ENCODE measurements at regions not wholly inside any gene's neighbourhood (a gene's known extent, or its start where the extent isn't known, plus 50 kb on each side); places are given as distances from the start of the nearest gene placed in this dataset.

GRCh38 chr10:121285406-121286196 is 312.6 kb downstream of the FGFR2 start:
- intact Hi-C loops (cut with DNase I; ENCODE audit: low total_unique reads), result no loop called here

GRCh38 chr10:121288011-121288410 is 310.2 kb downstream of the FGFR2 start:
- Histone ChIP-seq H3K9me3 (no peaks in the 10 kb centered on the region), H3K4me1 (no peaks in the 10 kb centered on the region), H3K4me3 (no peak overlapping the region), H3K27me3 (replicated peaks in 1 of 7) (peaks cover 0 to 11% (median 0%) of the 10 kb centered on the region in 7 donors), H3K36me3 (no peaks in the 10 kb centered on the region), H3K27ac (no peak overlapping the region)
- intact Hi-C loops (cut with DNase I; ENCODE audit: low total_unique reads), result no loop called here
- no peak for TF ChIP-seq CTCF (IDR thresholded peaks at IDR 0.05 in 8 of 11, conservative IDR thresholded peaks at IDR 0.05 in 3 of 11)
- TF ChIP-seq POLR2A (IDR thresholded peaks at IDR 0.05), result no peak
- no peak for TF ChIP-seq POLR2AphosphoS5 (IDR thresholded peaks at IDR 0.05)
- no peak for DNase-seq
- 61 to 70% (median 67%) methylated on average over 1 of the region's 1 CpG for WGBS, 5 donors

More at GRCh38 chr10:121285406-121286196, 312.6 kb downstream of the FGFR2 start:
- H3K9me3 ChIP-seq, result no peaks in the 10 kb centered on the region
- peaks cover 0 to 4% (median 0%) of the 10 kb centered on the region in 7 donors for H3K27me3 ChIP-seq (replicated peaks in 1 of 7)
- H3K4me1 ChIP-seq, result no peaks in the 10 kb centered on the region
- H3K36me3 ChIP-seq, result no peaks in the 10 kb centered on the region
- H3K4me3 ChIP-seq, result no peak overlapping the region
- DNase-seq, result no peak
- WGBS, 5 donors, result 64 to 86% (median 77%) methylated on average over 5 of the region's 5 CpGs
- H3K27ac ChIP-seq, result no peak overlapping the region
- no peak for TF ChIP-seq POLR2AphosphoS5 (IDR thresholded peaks at IDR 0.05)
- TF ChIP-seq POLR2A (IDR thresholded peaks at IDR 0.05), result no peak
- TF ChIP-seq CTCF (IDR thresholded peaks at IDR 0.05 in 8 of 11, conservative IDR thresholded peaks at IDR 0.05 in 3 of 11), result no peak

- no peak for TF ChIP-seq CTCF (IDR thresholded peaks at IDR 0.05 in 8 of 11, conservative IDR thresholded peaks at IDR 0.05 in 3 of 11)
- no peak for TF ChIP-seq POLR2A (IDR thresholded peaks at IDR 0.05)
- TF ChIP-seq POLR2AphosphoS5 (IDR thresholded peaks at IDR 0.05), result no peak
- no peak for DNase-seq
- no peak overlapping the region for H3K4me3 ChIP-seq
- H3K36me3 ChIP-seq, result no peaks in the 10 kb centered on the region
- peaks cover 0 to 17% (median 0%) of the 10 kb centered on the region in 7 donors for H3K27me3 ChIP-seq (replicated peaks in 1 of 7)
- intact Hi-C loops (cut with DNase I; ENCODE audit: low total_unique reads), result no loop called here
- no peaks in the 10 kb centered on the region for H3K9me3 ChIP-seq
- 52 to 64% (median 57%) methylated on average over 6 of the region's 6 CpGs for WGBS, 5 donors
- H3K4me1 ChIP-seq, result no peaks in the 10 kb centered on the region
- H3K27ac ChIP-seq, result no peak overlapping the region
These were observed 309.2 kb downstream of the FGFR2 start for GRCh38 chr10:121288864-121289661.

- Histone ChIP-seq H3K27me3 (replicated peaks in 1 of 7) (peaks cover 0 to 17% (median 0%) of the 10 kb centered on the region in 7 donors), H3K4me3 (no peak overlapping the region), H3K27ac (no peak overlapping the region), H3K36me3 (no peaks in the 10 kb centered on the region), H3K9me3 (no peaks in the 10 kb centered on the region), H3K4me1 (no peaks in the 10 kb centered on the region)
- DNase-seq, result no peak
- TF ChIP-seq CTCF (IDR thresholded peaks at IDR 0.05 in 8 of 11, conservative IDR thresholded peaks at IDR 0.05 in 3 of 11), result no peak
- no peak for TF ChIP-seq POLR2AphosphoS5 (IDR thresholded peaks at IDR 0.05)
- TF ChIP-seq POLR2A (IDR thresholded peaks at IDR 0.05), result no peak
- WGBS, 5 donors, result 86 to 91% (median 89%) methylated on average over 4 of the region's 4 CpGs
- intact Hi-C loops (cut with DNase I; ENCODE audit: low total_unique reads), result no loop called here
These were observed 308.4 kb downstream of the FGFR2 start for GRCh38 chr10:121289800-121290199.
